GM12891 (cell line): ENCODE measurements at regions not wholly inside any gene's neighbourhood (a gene's known extent, or its start where the extent isn't known, plus 50 kb on each side); places are given as distances from the start of the nearest gene placed in this dataset.

ENCODE experiments used
- PAX5 ChIP-seq: IDR thresholded peaks from 2 replicates; pipeline ENCODE4 v1.6.1; 2011; ENCODE audit warnings: low read length, moderate library complexity, mild to moderate bottlenecking; ENCODE audit not compliant: insufficient read depth, severe bottlenecking
- POLR2A ChIP-seq: IDR thresholded peaks from 2 replicates; pipeline ENCODE4 v1.6.1; 2011; ENCODE audit warnings: low read depth, low read length, control low read depth
- POLR2AphosphoS5 ChIP-seq: IDR thresholded peaks from 2 replicates; pipeline ENCODE4 v1.6.1; 2011; ENCODE audit warnings: low read depth, low read length, control low read depth
- POU2F2 ChIP-seq: IDR thresholded peaks from 2 replicates; pipeline ENCODE4 v1.6.1; 2011; ENCODE audit warnings: low read depth, mild to moderate bottlenecking, control low read depth, low read length, moderate library complexity
- SPI1 ChIP-seq: IDR thresholded peaks from 2 replicates; pipeline ENCODE4 v1.6.1; 2011; ENCODE audit warnings: low read depth, low read length, control low read depth
- TAF1 ChIP-seq: IDR thresholded peaks from 2 replicates; pipeline ENCODE4 v1.6.1; 2011; ENCODE audit warnings: low read depth, low read length, control low read depth

- TF ChIP-seq POLR2AphosphoS5, result no peak
- TF ChIP-seq TAF1, result no peak
- no peak for TF ChIP-seq POLR2A
- no peak for TF ChIP-seq SPI1
- no peak for TF ChIP-seq POU2F2
- TF ChIP-seq PAX5, result no peak
Observed at GRCh38 chr5:15132816-15133405, 261.3 kb upstream of the ANKH start.
